GM19043 (cell line): ENCODE measurements at regions not wholly inside any gene's neighbourhood (a gene's known extent, or its start where the extent isn't known, plus 50 kb on each side); places are given as distances from the start of the nearest gene placed in this dataset.
"Not testable (repeated sequence)": the region's sequence is repeated elsewhere in the genome, so short reads cannot be mapped to it uniquely, and the experiment has no call there.

ENCODE experiments used
- ATAC-seq: cut with Tn5 transposase; IDR thresholded peaks from one replicate; pipeline ENCODE4 v1.9.1; 2021; ENCODE audit warnings: low read depth; ENCODE audit not compliant: unreplicated experiment

GRCh38 chr2:154978244-154978643, 279.7 kb downstream of the KCNJ3 start:
- no peak for ATAC-seq

- no peak for ATAC-seq
Measured at GRCh38 chr2:154974041-154974440, 275.5 kb downstream of the KCNJ3 start.

GRCh38 chr2:154963511-154963910, 265.0 kb downstream of the KCNJ3 start:
- ATAC-seq, result no peak

- ATAC-seq, result no peak
Measured at GRCh38 chr2:154961676-154962075, 263.2 kb downstream of the KCNJ3 start.

GRCh38 chr2:154960802-154961583, 262.5 kb downstream of the KCNJ3 start:
- ATAC-seq, result no peak

- no peak for ATAC-seq
Measured at GRCh38 chr2:154952346-154952980, 254.0 kb downstream of the KCNJ3 start.

- not testable (repeated sequence) for ATAC-seq
Measured at GRCh38 chr2:154947416-154947815, 248.9 kb downstream of the KCNJ3 start.

GRCh38 chr2:154945984-154946383, 247.5 kb downstream of the KCNJ3 start:
- ATAC-seq, result no peak

GRCh38 chr2:154941379-154941778, 242.9 kb downstream of the KCNJ3 start:
- no peak for ATAC-seq

GRCh38 chr2:154934213-154934612, 235.7 kb downstream of the KCNJ3 start:
- ATAC-seq, result no peak

GRCh38 chr2:154924531-154924930, 226.0 kb downstream of the KCNJ3 start:
- ATAC-seq, result no peak

GRCh38 chr2:154914561-154914960, 216.1 kb downstream of the KCNJ3 start:
- ATAC-seq, result no peak

- no peak for ATAC-seq
Measured at GRCh38 chr2:154912215-154912614, 213.7 kb downstream of the KCNJ3 start.

- ATAC-seq, result no peak
Measured at GRCh38 chr2:154911729-154912128, 213.2 kb downstream of the KCNJ3 start.

- ATAC-seq, result no peak
Measured at GRCh38 chr2:154910701-154911100, 212.2 kb downstream of the KCNJ3 start.

GRCh38 chr2:154908327-154908726, 209.8 kb downstream of the KCNJ3 start:
- no peak for ATAC-seq
